WTC11 (cell line): ENCODE measurements at regions not wholly inside any gene's neighbourhood (a gene's known extent, or its start where the extent isn't known, plus 50 kb on each side); places are given as distances from the start of the nearest gene placed in this dataset.

Source experiments
- SMAD3 ChIP-seq: sonication (generic); formaldehyde crosslinking; IDR thresholded peaks from 2 replicates; pipeline ENCODE4 v1.8.0; 2022; ENCODE audit warnings: missing genetic modification reagents, mild to moderate bottlenecking, borderline replicate concordance
- TF ChIP-seq, protein P1 (sequence below): fragments of 200-600 bp; IDR thresholded peaks from 2 replicates; pipeline ENCODE4 v1.8.0; 2022; ENCODE audit warnings: antibody characterized with exemption

DNA sequence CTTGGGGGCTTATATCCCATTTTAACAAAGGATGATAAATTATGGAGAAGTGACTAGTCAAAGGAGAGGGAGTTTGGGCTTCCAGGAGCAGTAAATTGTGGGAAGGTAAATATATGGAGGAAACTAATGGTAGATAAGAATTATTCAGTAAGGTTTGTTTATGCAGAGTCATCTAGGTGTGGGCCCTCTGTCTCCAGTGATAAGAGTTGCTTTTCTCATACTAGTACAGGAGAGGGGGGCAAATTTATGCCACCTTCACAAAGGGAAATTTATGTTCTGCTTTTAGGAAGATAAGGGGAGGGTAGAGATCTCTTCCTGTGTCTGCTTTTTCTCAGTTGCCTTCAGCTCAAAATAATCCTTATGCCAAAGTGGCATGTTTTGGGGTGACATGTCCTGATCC is 383.7 kb upstream of the PPP2R3A start:
- no peak for TF ChIP-seq SMAD3
- TF ChIP-seq, protein P1, sequence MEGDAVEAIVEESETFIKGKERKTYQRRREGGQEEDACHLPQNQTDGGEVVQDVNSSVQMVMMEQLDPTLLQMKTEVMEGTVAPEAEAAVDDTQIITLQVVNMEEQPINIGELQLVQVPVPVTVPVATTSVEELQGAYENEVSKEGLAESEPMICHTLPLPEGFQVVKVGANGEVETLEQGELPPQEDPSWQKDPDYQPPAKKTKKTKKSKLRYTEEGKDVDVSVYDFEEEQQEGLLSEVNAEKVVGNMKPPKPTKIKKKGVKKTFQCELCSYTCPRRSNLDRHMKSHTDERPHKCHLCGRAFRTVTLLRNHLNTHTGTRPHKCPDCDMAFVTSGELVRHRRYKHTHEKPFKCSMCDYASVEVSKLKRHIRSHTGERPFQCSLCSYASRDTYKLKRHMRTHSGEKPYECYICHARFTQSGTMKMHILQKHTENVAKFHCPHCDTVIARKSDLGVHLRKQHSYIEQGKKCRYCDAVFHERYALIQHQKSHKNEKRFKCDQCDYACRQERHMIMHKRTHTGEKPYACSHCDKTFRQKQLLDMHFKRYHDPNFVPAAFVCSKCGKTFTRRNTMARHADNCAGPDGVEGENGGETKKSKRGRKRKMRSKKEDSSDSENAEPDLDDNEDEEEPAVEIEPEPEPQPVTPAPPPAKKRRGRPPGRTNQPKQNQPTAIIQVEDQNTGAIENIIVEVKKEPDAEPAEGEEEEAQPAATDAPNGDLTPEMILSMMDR: no peak
